Loucy (cell line): ENCODE measurements at regions not wholly inside any gene's neighbourhood (a gene's known extent, or its start where the extent isn't known, plus 50 kb on each side); places are given as distances from the start of the nearest gene placed in this dataset.

Experiments used
- H2AFZ ChIP-seq: fragments of 200-600 bp; sonication (generic); 2 replicates; pipeline ENCODE4 v1.6.0; 2016; ENCODE audit warnings: antibody characterized with exemption, mild to moderate bottlenecking, low read length, moderate library complexity
- H3F3A ChIP-seq: fragments of 200-600 bp; 2 replicates; pipeline ENCODE4 v1.6.0; 2016; ENCODE audit warnings: antibody characterized with exemption, low read depth, mild to moderate bottlenecking
- H3K27me3 ChIP-seq: fragments of 200-600 bp; sonication (generic); 2 replicates; pipeline ENCODE4 v1.6.1; 2014; ENCODE audit warnings: low read length, mild to moderate bottlenecking; ENCODE audit not compliant: insufficient read depth, poor library complexity, severe bottlenecking
- H3K36me3 ChIP-seq: fragments of 200-600 bp; sonication (generic); 2 replicates; pipeline ENCODE4 v1.6.1; 2016; ENCODE audit warnings: low read length; ENCODE audit not compliant: insufficient read depth
- H3K4me1 ChIP-seq: fragments of 200-600 bp; sonication (generic); 2 replicates; pipeline ENCODE4 v1.5.1; 2014; ENCODE audit warnings: low read length, mild to moderate bottlenecking; ENCODE audit not compliant: insufficient read depth, poor library complexity, severe bottlenecking
- H3K4me2 ChIP-seq: fragments of 200-600 bp; sonication (generic); 2 replicates; pipeline ENCODE4 v1.6.0; 2014; ENCODE audit warnings: antibody characterized with exemption, low read length, low read depth, mild to moderate bottlenecking; ENCODE audit not compliant: poor library complexity, severe bottlenecking
- H3K4me3 ChIP-seq: fragments of 200-600 bp; sonication (generic); 2 replicates; pipeline ENCODE4 v1.5.1; 2014; ENCODE audit warnings: low read length, mild to moderate bottlenecking, mixed read lengths; ENCODE audit not compliant: poor library complexity, severe bottlenecking
- H3K79me2 ChIP-seq: fragments of 200-600 bp; sonication (generic); 2 replicates; pipeline ENCODE4 v1.6.1; 2014; ENCODE audit warnings: low read length; ENCODE audit not compliant: insufficient read depth
- H3K9ac ChIP-seq: fragments of 200-600 bp; sonication (generic); 2 replicates; pipeline ENCODE4 v1.6.0; 2014; ENCODE audit warnings: mild to moderate bottlenecking, low read depth, low read length, moderate library complexity; ENCODE audit not compliant: poor library complexity, severe bottlenecking
- H3K9me2 ChIP-seq: fragments of 200-600 bp; sonication (generic); replicated peaks from 2 replicates; pipeline ENCODE4 v1.6.1; 2016; ENCODE audit warnings: low read depth, low read length, mixed read lengths
- H3K9me3 ChIP-seq: fragments of 200-600 bp; sonication (generic); 2 replicates; pipeline ENCODE4 v1.6.1; 2014; ENCODE audit warnings: mild to moderate bottlenecking, antibody characterized with exemption, low read length, low read depth; ENCODE audit not compliant: insufficient read depth
- H4K20me1 ChIP-seq: fragments of 200-600 bp; sonication (generic); 2 replicates; pipeline ENCODE4 v1.6.0; 2014; ENCODE audit warnings: antibody characterized with exemption, low read length, mild to moderate bottlenecking; ENCODE audit not compliant: insufficient read depth, poor library complexity, severe bottlenecking
- CTCF ChIP-seq: fragments of 200-600 bp; sonication (generic); conservative IDR thresholded peaks from 2 replicates; pipeline ENCODE4 v1.5.1; 2014; ENCODE audit warnings: mild to moderate bottlenecking, antibody characterized with exemption, low read length
- EZH2phosphoT487 ChIP-seq: fragments of 200-600 bp; IDR thresholded peaks from 2 replicates; pipeline ENCODE4 v1.6.1; 2018; ENCODE audit warnings: antibody characterized with exemption, mild to moderate bottlenecking, moderate library complexity, borderline replicate concordance

DNA sequence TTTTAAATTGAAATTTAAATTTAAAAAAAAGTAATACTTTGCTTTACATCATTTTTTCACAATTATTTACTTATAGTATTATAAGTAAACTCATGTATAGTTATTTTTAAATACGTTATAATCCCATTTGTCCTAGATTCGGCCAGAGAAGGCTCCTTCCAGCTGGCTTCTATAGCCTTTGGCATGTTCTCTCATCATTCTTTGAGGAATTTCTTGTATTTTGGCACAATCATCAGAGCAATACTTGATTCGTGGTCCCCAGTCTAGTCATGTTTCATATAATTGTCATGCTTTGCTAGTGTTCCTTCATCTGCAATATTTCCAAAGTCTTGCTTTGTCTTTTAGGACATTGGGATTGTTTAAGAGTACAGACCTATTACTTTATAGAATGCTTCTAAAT lies 1037.9 kb upstream of the AGA start:
- no peak overlapping the region for H2AFZ ChIP-seq
- no peak overlapping the region for H3K4me3 ChIP-seq
- TF ChIP-seq EZH2phosphoT487 = no peak
- TF ChIP-seq CTCF = no peak
- H3F3A ChIP-seq = no peaks in the 10 kb centered on the region
- no peak overlapping the region for H3K4me2 ChIP-seq
- no peak overlapping the region for H3K9ac ChIP-seq
- no peaks in the 10 kb centered on the region for H3K36me3 ChIP-seq
- no peaks in the 10 kb centered on the region for H3K9me3 ChIP-seq
- H3K79me2 ChIP-seq = no peaks in the 10 kb centered on the region
- H3K27me3 ChIP-seq = no peaks in the 10 kb centered on the region
- no peaks in the 10 kb centered on the region for H3K9me2 ChIP-seq
- no peaks in the 10 kb centered on the region for H4K20me1 ChIP-seq
- no peaks in the 10 kb centered on the region for H3K4me1 ChIP-seq

- no peaks in the 10 kb centered on the region for H3K9me2 ChIP-seq
- H4K20me1 ChIP-seq = no peaks in the 10 kb centered on the region
- H3K36me3 ChIP-seq = no peaks in the 10 kb centered on the region
- H3K4me2 ChIP-seq = no peak overlapping the region
- no peaks in the 10 kb centered on the region for H3K9me3 ChIP-seq
- no peaks in the 10 kb centered on the region for H3F3A ChIP-seq
- no peaks in the 10 kb centered on the region for H3K27me3 ChIP-seq
- no peaks in the 10 kb centered on the region for H3K4me1 ChIP-seq
- no peak overlapping the region for H2AFZ ChIP-seq
- no peak overlapping the region for H3K9ac ChIP-seq
- H3K4me3 ChIP-seq = no peak overlapping the region
- no peaks in the 10 kb centered on the region for H3K79me2 ChIP-seq
- TF ChIP-seq CTCF (no peak), EZH2phosphoT487 (no peak)
These were observed 1038.6 kb upstream of the AGA start for GRCh38 chr4:178480881-178481280.

DNA sequence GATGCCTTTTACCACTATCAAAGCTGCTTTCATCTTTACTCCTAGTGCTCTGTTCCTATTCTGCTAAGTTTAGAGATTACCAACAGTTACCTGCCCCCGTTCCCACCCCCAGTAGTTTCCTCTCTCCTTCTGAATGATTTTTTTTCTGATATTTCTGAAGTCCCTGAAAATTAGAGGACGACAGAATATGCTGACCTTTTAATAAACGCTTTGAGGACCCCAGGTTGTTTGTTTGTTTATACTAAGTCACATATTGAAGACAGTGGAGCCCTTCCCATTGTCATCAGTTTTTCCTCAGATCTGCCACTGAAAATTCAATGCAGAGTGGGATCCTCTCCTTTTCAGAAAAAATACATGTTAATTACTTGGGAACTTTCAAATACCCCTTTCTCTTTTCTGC lies 1039.3 kb upstream of the AGA start:
- H3K4me2 ChIP-seq = no peak overlapping the region
- H3K27me3 ChIP-seq = no peaks in the 10 kb centered on the region
- H3K79me2 ChIP-seq = no peaks in the 10 kb centered on the region
- H3K4me1 ChIP-seq = no peaks in the 10 kb centered on the region
- H2AFZ ChIP-seq = no peak overlapping the region
- H4K20me1 ChIP-seq = no peaks in the 10 kb centered on the region
- H3K9me3 ChIP-seq = no peaks in the 10 kb centered on the region
- no peaks in the 10 kb centered on the region for H3K36me3 ChIP-seq
- TF ChIP-seq EZH2phosphoT487 (no peak), CTCF (no peak)
- H3F3A ChIP-seq = no peaks in the 10 kb centered on the region
- H3K4me3 ChIP-seq = no peak overlapping the region
- H3K9ac ChIP-seq = no peak overlapping the region
- no peaks in the 10 kb centered on the region for H3K9me2 ChIP-seq
